ENCODE measurements at regions not wholly inside any gene's neighbourhood (a gene's known extent, or its start where the extent isn't known, plus 50 kb on each side); places are given as distances from the start of the nearest gene placed in this dataset.

DNA sequence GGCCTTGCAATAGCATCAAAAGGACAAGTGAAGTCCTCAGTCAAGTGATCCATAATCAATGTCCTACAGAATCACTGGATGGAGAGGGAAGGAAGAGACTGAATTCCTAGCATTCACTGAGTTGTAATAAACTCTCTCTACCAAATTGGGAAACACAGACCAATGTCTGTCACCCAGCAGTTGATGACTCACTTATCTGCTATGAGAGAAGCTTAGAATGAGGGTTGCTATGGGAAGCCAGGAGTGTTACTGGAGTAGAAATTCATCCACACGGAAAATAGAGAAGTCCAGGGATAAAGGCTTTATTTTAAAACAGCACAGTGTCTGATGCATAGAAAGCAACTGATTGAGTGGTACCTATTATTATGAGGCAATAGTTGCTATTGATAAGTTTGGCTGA lies 407.4 kb downstream of the BRINP1 start:
- H3K9me3 ChIP-seq (ENCODE audit: low read length) = no peaks in the 10 kb centered on the region
- TF ChIP-seq EZH2 (IDR thresholded peaks at IDR 0.05; ENCODE audit: borderline replicate concordance, low read length) = no peak
- TF ChIP-seq, protein P1, sequence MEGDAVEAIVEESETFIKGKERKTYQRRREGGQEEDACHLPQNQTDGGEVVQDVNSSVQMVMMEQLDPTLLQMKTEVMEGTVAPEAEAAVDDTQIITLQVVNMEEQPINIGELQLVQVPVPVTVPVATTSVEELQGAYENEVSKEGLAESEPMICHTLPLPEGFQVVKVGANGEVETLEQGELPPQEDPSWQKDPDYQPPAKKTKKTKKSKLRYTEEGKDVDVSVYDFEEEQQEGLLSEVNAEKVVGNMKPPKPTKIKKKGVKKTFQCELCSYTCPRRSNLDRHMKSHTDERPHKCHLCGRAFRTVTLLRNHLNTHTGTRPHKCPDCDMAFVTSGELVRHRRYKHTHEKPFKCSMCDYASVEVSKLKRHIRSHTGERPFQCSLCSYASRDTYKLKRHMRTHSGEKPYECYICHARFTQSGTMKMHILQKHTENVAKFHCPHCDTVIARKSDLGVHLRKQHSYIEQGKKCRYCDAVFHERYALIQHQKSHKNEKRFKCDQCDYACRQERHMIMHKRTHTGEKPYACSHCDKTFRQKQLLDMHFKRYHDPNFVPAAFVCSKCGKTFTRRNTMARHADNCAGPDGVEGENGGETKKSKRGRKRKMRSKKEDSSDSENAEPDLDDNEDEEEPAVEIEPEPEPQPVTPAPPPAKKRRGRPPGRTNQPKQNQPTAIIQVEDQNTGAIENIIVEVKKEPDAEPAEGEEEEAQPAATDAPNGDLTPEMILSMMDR (IDR thresholded peaks at IDR 0.05; ENCODE audit: low read length) = no peak
- H4K20me1 ChIP-seq (ENCODE audit: insufficient read depth, low read length) = no peaks in the 10 kb centered on the region
- no peaks in the 10 kb centered on the region for H3K4me1 ChIP-seq (ENCODE audit: insufficient read depth, low read length, severe bottlenecking)
- H3F3A ChIP-seq (ENCODE audit: insufficient read depth, low read length) = no peaks in the 10 kb centered on the region
- no peak overlapping the region for H3K4me3 ChIP-seq (ENCODE audit: low read depth, low read length, poor library complexity, severe bottlenecking)
- no peak overlapping the region for H3K9ac ChIP-seq (ENCODE audit: low read length)
- H3K27me3 ChIP-seq (ENCODE audit: insufficient read depth, low read length) = no peaks in the 10 kb centered on the region
- H3K79me2 ChIP-seq (ENCODE audit: insufficient read depth, low read length) = no peaks in the 10 kb centered on the region
- H3K36me3 ChIP-seq (ENCODE audit: insufficient read depth, low read length) = no peaks in the 10 kb centered on the region
- no peak overlapping the region for H3K4me2 ChIP-seq (ENCODE audit: low read length)
- no peaks in the 10 kb centered on the region for H3K9me2 ChIP-seq (ENCODE audit: low read depth, low read length)
- H2AFZ ChIP-seq (ENCODE audit: low read length) = no peak overlapping the region
- H3K27ac ChIP-seq (ENCODE audit: low read depth, low read length, poor library complexity, severe bottlenecking) = no peak overlapping the region

DNA sequence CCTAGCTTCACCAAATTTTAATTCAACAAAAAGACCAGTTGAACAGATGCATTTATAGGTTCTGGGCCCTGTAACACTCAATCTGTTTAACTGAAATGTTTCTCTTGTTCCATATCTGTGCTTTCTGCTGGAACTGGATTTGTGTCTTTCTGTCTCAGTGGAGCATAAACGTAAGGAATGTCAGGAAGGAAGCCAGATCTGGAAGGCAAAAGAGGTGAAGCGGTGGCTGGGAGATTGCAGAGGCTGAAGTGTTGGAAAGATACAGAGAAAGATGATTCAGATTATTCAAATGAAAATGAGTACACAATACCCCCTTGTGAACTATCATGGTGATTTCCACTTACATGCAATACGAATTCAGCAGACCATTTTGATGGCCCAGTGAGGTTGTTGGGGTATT lies 406.8 kb downstream of the BRINP1 start:
- no peak overlapping the region for H3K9ac ChIP-seq (ENCODE audit: low read length)
- H2AFZ ChIP-seq (ENCODE audit: low read length) = no peak overlapping the region
- no peak overlapping the region for H3K27ac ChIP-seq (ENCODE audit: low read depth, low read length, poor library complexity, severe bottlenecking)
- no peaks in the 10 kb centered on the region for H3K36me3 ChIP-seq (ENCODE audit: insufficient read depth, low read length)
- H3K9me3 ChIP-seq (ENCODE audit: low read length) = no peaks in the 10 kb centered on the region
- H3K27me3 ChIP-seq (ENCODE audit: insufficient read depth, low read length) = no peaks in the 10 kb centered on the region
- H3K9me2 ChIP-seq (ENCODE audit: low read depth, low read length) = no peaks in the 10 kb centered on the region
- no peak for TF ChIP-seq EZH2 (IDR thresholded peaks at IDR 0.05; ENCODE audit: borderline replicate concordance, low read length)
- TF ChIP-seq, protein P1 (IDR thresholded peaks at IDR 0.05; ENCODE audit: low read length) = no peak
- no peaks in the 10 kb centered on the region for H3K4me1 ChIP-seq (ENCODE audit: insufficient read depth, low read length, severe bottlenecking)
- no peaks in the 10 kb centered on the region for H4K20me1 ChIP-seq (ENCODE audit: insufficient read depth, low read length)
- no peaks in the 10 kb centered on the region for H3K79me2 ChIP-seq (ENCODE audit: insufficient read depth, low read length)
- H3K4me3 ChIP-seq (ENCODE audit: low read depth, low read length, poor library complexity, severe bottlenecking) = no peak overlapping the region
- H3K4me2 ChIP-seq (ENCODE audit: low read length) = no peak overlapping the region
- no peaks in the 10 kb centered on the region for H3F3A ChIP-seq (ENCODE audit: insufficient read depth, low read length)

DNA sequence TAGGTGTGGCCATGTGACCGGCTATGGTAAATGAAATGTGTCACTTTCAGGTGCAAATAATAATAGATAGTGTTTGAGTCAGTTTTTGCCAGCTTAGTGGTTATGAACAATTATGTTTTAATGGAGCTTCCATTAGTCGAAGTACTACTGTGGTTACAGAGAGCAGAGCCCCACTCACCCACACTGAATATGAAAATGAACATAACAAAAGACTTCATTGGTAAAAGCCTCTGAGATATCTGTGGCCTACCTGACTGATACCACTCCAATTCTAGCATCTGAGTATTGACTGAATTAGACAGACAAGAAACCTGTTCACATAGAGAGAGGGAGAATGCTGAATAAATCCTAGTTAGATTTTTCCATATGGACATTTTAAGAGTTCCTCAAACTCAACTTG lies 405.6 kb downstream of the BRINP1 start:
- Histone ChIP-seq H3K27ac (ENCODE audit: low read depth, low read length, poor library complexity, severe bottlenecking) (no peak overlapping the region), H3K4me2 (ENCODE audit: low read length) (no peak overlapping the region), H3F3A (ENCODE audit: insufficient read depth, low read length) (no peaks in the 10 kb centered on the region), H3K9ac (ENCODE audit: low read length) (no peak overlapping the region), H2AFZ (ENCODE audit: low read length) (no peak overlapping the region), H3K36me3 (ENCODE audit: insufficient read depth, low read length) (no peaks in the 10 kb centered on the region), H4K20me1 (ENCODE audit: insufficient read depth, low read length) (no peaks in the 10 kb centered on the region), H3K27me3 (ENCODE audit: insufficient read depth, low read length) (no peaks in the 10 kb centered on the region), H3K9me2 (ENCODE audit: low read depth, low read length) (no peaks in the 10 kb centered on the region), H3K4me1 (ENCODE audit: insufficient read depth, low read length, severe bottlenecking) (no peaks in the 10 kb centered on the region), H3K9me3 (ENCODE audit: low read length) (no peaks in the 10 kb centered on the region), H3K79me2 (ENCODE audit: insufficient read depth, low read length) (no peaks in the 10 kb centered on the region), H3K4me3 (ENCODE audit: low read depth, low read length, poor library complexity, severe bottlenecking) (no peak overlapping the region)
- TF ChIP-seq EZH2 (IDR thresholded peaks at IDR 0.05; ENCODE audit: borderline replicate concordance, low read length) = no peak
- TF ChIP-seq, protein P1 (IDR thresholded peaks at IDR 0.05; ENCODE audit: low read length) = no peak

Data from OCI-LY1 (cell line).